ENCODE measurements at regions not wholly inside any gene's neighbourhood (a gene's known extent, or its start where the extent isn't known, plus 50 kb on each side); places are given as distances from the start of the nearest gene placed in this dataset.

- no peak for ATAC-seq (ENCODE audit: insufficient read depth, low read depth)
- H3K9me3 ChIP-seq (ENCODE audit: insufficient read depth, low read length, severe bottlenecking): peaks cover 10% of the 10 kb centered on the region
- no peak overlapping the region for H3K27ac ChIP-seq (ENCODE audit: low read length)
- TF ChIP-seq EZH2 (IDR thresholded peaks at IDR 0.05; ENCODE audit: borderline replicate concordance, low read depth, low read length, severe bottlenecking) (no peak), CTCF (IDR thresholded peaks at IDR 0.05; ENCODE audit: borderline replicate concordance, extremely low read depth, low read length, poor library complexity, severe bottlenecking) (no peak)
- no peak overlapping the region for H3K4me2 ChIP-seq (ENCODE audit: insufficient read depth, low read length)
- no peaks in the 10 kb centered on the region for H4K20me1 ChIP-seq (ENCODE audit: insufficient read depth, low read length)
- H3K36me3 ChIP-seq (ENCODE audit: insufficient read depth, low read length): no peaks in the 10 kb centered on the region
- no peaks in the 10 kb centered on the region for H3K79me2 ChIP-seq (ENCODE audit: insufficient read depth, low read length)
- no peak overlapping the region for H3K4me3 ChIP-seq (ENCODE audit: low read depth in 1 of 2, low read length in 2 of 2)
- no peaks in the 10 kb centered on the region for H3K27me3 ChIP-seq (ENCODE audit: insufficient read depth, low read length, poor library complexity)
- H3K9ac ChIP-seq (ENCODE audit: low read depth, low read length): no peak overlapping the region
- DNase-seq: no peak
- no peaks in the 10 kb centered on the region for H3K4me1 ChIP-seq (ENCODE audit: insufficient read depth, low read length)
- no peak overlapping the region for H2AFZ ChIP-seq (ENCODE audit: low read depth, low read length)
Observed at GRCh38 chr15:69555080-69555479, 102.5 kb downstream of the RPLP1 start.

- no peak overlapping the region for H2AFZ ChIP-seq (ENCODE audit: low read depth, low read length)
- H3K27ac ChIP-seq (ENCODE audit: low read length): no peak overlapping the region
- no peaks in the 10 kb centered on the region for H3K27me3 ChIP-seq (ENCODE audit: insufficient read depth, low read length, poor library complexity)
- ATAC-seq (ENCODE audit: insufficient read depth, low read depth) (no peak), DNase-seq (no peak)
- no peak overlapping the region for H3K9ac ChIP-seq (ENCODE audit: low read depth, low read length)
- no peak overlapping the region for H3K4me3 ChIP-seq (ENCODE audit: low read depth in 1 of 2, low read length in 2 of 2)
- H3K4me1 ChIP-seq (ENCODE audit: insufficient read depth, low read length): no peaks in the 10 kb centered on the region
- no peaks in the 10 kb centered on the region for H4K20me1 ChIP-seq (ENCODE audit: insufficient read depth, low read length)
- H3K4me2 ChIP-seq (ENCODE audit: insufficient read depth, low read length): no peak overlapping the region
- no peaks in the 10 kb centered on the region for H3K79me2 ChIP-seq (ENCODE audit: insufficient read depth, low read length)
- H3K9me3 ChIP-seq (ENCODE audit: insufficient read depth, low read length, severe bottlenecking): peaks cover 10% of the 10 kb centered on the region
- TF ChIP-seq EZH2 (IDR thresholded peaks at IDR 0.05; ENCODE audit: borderline replicate concordance, low read depth, low read length, severe bottlenecking): no peak
- no peak for TF ChIP-seq CTCF (IDR thresholded peaks at IDR 0.05; ENCODE audit: borderline replicate concordance, extremely low read depth, low read length, poor library complexity, severe bottlenecking)
- no peaks in the 10 kb centered on the region for H3K36me3 ChIP-seq (ENCODE audit: insufficient read depth, low read length)
Observed at GRCh38 chr15:69556344-69556743, 103.7 kb downstream of the RPLP1 start.

- H3K36me3 ChIP-seq (ENCODE audit: insufficient read depth, low read length): no peaks in the 10 kb centered on the region
- no peak for DNase-seq
- H3K9ac ChIP-seq (ENCODE audit: low read depth, low read length): no peak overlapping the region
- H3K27me3 ChIP-seq (ENCODE audit: insufficient read depth, low read length, poor library complexity): no peaks in the 10 kb centered on the region
- no peak overlapping the region for H3K4me3 ChIP-seq (ENCODE audit: low read depth in 1 of 2, low read length in 2 of 2)
- H3K9me3 ChIP-seq (ENCODE audit: insufficient read depth, low read length, severe bottlenecking): peaks cover 3% of the 10 kb centered on the region
- no peaks in the 10 kb centered on the region for H3K4me1 ChIP-seq (ENCODE audit: insufficient read depth, low read length)
- ATAC-seq (ENCODE audit: insufficient read depth, low read depth): no peak
- no peak for TF ChIP-seq CTCF (IDR thresholded peaks at IDR 0.05; ENCODE audit: borderline replicate concordance, extremely low read depth, low read length, poor library complexity, severe bottlenecking)
- TF ChIP-seq EZH2 (IDR thresholded peaks at IDR 0.05; ENCODE audit: borderline replicate concordance, low read depth, low read length, severe bottlenecking): no peak
- H2AFZ ChIP-seq (ENCODE audit: low read depth, low read length): no peak overlapping the region
- H4K20me1 ChIP-seq (ENCODE audit: insufficient read depth, low read length): no peaks in the 10 kb centered on the region
- H3K27ac ChIP-seq (ENCODE audit: low read length): no peak overlapping the region
- no peak overlapping the region for H3K4me2 ChIP-seq (ENCODE audit: insufficient read depth, low read length)
- no peaks in the 10 kb centered on the region for H3K79me2 ChIP-seq (ENCODE audit: insufficient read depth, low read length)
Observed at GRCh38 chr15:69557020-69557706, 104.5 kb downstream of the RPLP1 start.
